ENCODE measurements at regions not wholly inside any gene's neighbourhood (a gene's known extent, or its start where the extent isn't known, plus 50 kb on each side); places are given as distances from the start of the nearest gene placed in this dataset.

DNA sequence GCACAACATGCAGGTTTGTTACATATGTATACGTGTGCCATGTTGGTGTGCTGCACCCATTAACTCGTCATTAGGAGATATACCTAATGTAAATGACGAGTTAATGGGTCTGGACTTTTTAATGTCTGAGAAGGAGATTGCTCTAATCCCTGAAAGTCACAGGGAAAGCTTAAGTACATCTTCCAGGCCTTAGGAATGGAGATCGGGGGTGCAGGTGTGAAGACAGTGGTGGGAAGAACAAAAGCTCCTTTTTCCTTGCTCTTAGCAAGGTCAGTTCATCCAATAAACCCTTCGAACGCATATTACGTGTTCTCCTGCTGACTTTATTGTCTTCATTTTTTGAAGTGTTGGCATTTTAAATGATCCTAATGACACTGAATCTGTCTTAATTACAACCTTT, 50.8 kb upstream of the LAMA1 start:
- H3K4me3 ChIP-seq (replicated peaks; ENCODE audit: low read depth, low read length): no peak overlapping the region
- TF ChIP-seq, protein P1, sequence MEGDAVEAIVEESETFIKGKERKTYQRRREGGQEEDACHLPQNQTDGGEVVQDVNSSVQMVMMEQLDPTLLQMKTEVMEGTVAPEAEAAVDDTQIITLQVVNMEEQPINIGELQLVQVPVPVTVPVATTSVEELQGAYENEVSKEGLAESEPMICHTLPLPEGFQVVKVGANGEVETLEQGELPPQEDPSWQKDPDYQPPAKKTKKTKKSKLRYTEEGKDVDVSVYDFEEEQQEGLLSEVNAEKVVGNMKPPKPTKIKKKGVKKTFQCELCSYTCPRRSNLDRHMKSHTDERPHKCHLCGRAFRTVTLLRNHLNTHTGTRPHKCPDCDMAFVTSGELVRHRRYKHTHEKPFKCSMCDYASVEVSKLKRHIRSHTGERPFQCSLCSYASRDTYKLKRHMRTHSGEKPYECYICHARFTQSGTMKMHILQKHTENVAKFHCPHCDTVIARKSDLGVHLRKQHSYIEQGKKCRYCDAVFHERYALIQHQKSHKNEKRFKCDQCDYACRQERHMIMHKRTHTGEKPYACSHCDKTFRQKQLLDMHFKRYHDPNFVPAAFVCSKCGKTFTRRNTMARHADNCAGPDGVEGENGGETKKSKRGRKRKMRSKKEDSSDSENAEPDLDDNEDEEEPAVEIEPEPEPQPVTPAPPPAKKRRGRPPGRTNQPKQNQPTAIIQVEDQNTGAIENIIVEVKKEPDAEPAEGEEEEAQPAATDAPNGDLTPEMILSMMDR (IDR thresholded peaks at IDR 0.05; ENCODE audit: low read depth, low read length, missing control alignments): no peak
- no peak for DNase-seq (ENCODE audit: extremely low read depth, low read depth)

Data from HFF-Myc (cell line).